Parathyroid adenoma (tissue), 2 donors: ENCODE measurements at regions not wholly inside any gene's neighbourhood (a gene's known extent, or its start where the extent isn't known, plus 50 kb on each side); places are given as distances from the start of the nearest gene placed in this dataset.
A peak's percentile ranks its signal among the peaks of the same experiment; 100 is the strongest.

Experiments
- H2AFZ ChIP-seq: fragments of 300-600 bp; sonication (generic); one replicate; pipeline ENCODE4 v1.7.0; 2017; ENCODE audit warnings: antibody characterized with exemption, mild to moderate bottlenecking
- H3K27ac ChIP-seq: fragments of 300-600 bp; sonication (generic); one replicate; pipeline ENCODE4 v1.7.0; 2017
- H3K27me3 ChIP-seq: fragments of 300-600 bp; sonication (generic); one replicate; pipeline ENCODE4 v1.7.0; 2017; ENCODE audit warnings: low read length; ENCODE audit not compliant: control insufficient read depth, insufficient read depth
- H3K36me3 ChIP-seq: fragments of 300-600 bp; sonication (generic); one replicate; pipeline ENCODE4 v1.7.0; 2017; ENCODE audit warnings: low read length; ENCODE audit not compliant: control insufficient read depth, insufficient read depth
- H3K4me1 ChIP-seq: fragments of 300-600 bp; sonication (generic); one replicate; pipeline ENCODE4 v1.7.0; 2017; ENCODE audit warnings: control low read depth
- H3K4me2 ChIP-seq: fragments of 300-600 bp; sonication (generic); one replicate; pipeline ENCODE4 v1.7.0; 2017; ENCODE audit warnings: low read length
- H3K4me3 ChIP-seq: fragments of 300-600 bp; sonication (generic); one replicate; pipeline ENCODE4 v1.7.0; 2017; ENCODE audit warnings: low read depth, low read length
- H3K79me2 ChIP-seq: fragments of 300-600 bp; sonication (generic); one replicate; pipeline ENCODE4 v1.7.0; 2017; ENCODE audit warnings: control low read depth
- H3K9ac ChIP-seq: fragments of 300-600 bp; sonication (generic); one replicate; pipeline ENCODE4 v1.7.0; 2017; ENCODE audit warnings: mild to moderate bottlenecking
- H3K9me3 ChIP-seq: fragments of 300-600 bp; sonication (generic); one replicate; pipeline ENCODE4 v1.7.0; 2017; ENCODE audit warnings: low read length; ENCODE audit not compliant: control insufficient read depth
- CTCF ChIP-seq: fragments of 300-600 bp; sonication (generic); IDR thresholded peaks from one replicate; pipeline ENCODE4 v1.7.0; 2017; ENCODE audit warnings: antibody characterized with exemption, mild to moderate bottlenecking
- donor health status: primary hyperparathyroidism.

- Histone ChIP-seq H3K79me2 (no peaks in the 10 kb centered on the region), H3K4me1 (peaks cover 5% of the 10 kb centered on the region), H3K27me3 (peaks cover 3% of the 10 kb centered on the region), H3K9me3 (no peaks in the 10 kb centered on the region), H2AFZ (peak overlapping the region; percentile 77), H3K27ac (no peak overlapping the region), H3K9ac (no peak overlapping the region), H3K36me3 (no peaks in the 10 kb centered on the region), H3K4me2 (peak overlapping the region; percentile 55), H3K4me3 (peak overlapping the region; percentile 12)
- TF ChIP-seq CTCF, result no peak
Measured at GRCh38 chr12:11556682-11557081, 92.8 kb upstream of the ETV6 start.

- no peaks in the 10 kb centered on the region for H3K79me2 ChIP-seq
- H3K27me3 ChIP-seq, result no peaks in the 10 kb centered on the region
- TF ChIP-seq CTCF, result no peak
- H3K4me3 ChIP-seq, result no peak overlapping the region
- H3K4me1 ChIP-seq, result peaks cover 5% of the 10 kb centered on the region
- H3K9ac ChIP-seq, result no peak overlapping the region
- H3K36me3 ChIP-seq, result no peaks in the 10 kb centered on the region
- H2AFZ ChIP-seq, result no peak overlapping the region
- no peaks in the 10 kb centered on the region for H3K9me3 ChIP-seq
- no peak overlapping the region for H3K27ac ChIP-seq
- no peak overlapping the region for H3K4me2 ChIP-seq
Measured at GRCh38 chr12:11559626-11560340, 89.7 kb upstream of the ETV6 start.

GRCh38 chr12:11561411-11561810, 88.1 kb upstream of the ETV6 start:
- no peak for TF ChIP-seq CTCF
- H3K4me2 ChIP-seq, result no peak overlapping the region
- H3K4me3 ChIP-seq, result no peak overlapping the region
- H3K9ac ChIP-seq, result no peak overlapping the region
- no peaks in the 10 kb centered on the region for H3K27me3 ChIP-seq
- H3K27ac ChIP-seq, result no peak overlapping the region
- no peaks in the 10 kb centered on the region for H3K4me1 ChIP-seq
- H3K9me3 ChIP-seq, result no peaks in the 10 kb centered on the region
- no peak overlapping the region for H2AFZ ChIP-seq
- no peaks in the 10 kb centered on the region for H3K79me2 ChIP-seq
- no peaks in the 10 kb centered on the region for H3K36me3 ChIP-seq

GRCh38 chr12:11563785-11564739, 85.4 kb upstream of the ETV6 start:
- Histone ChIP-seq H3K36me3 (no peaks in the 10 kb centered on the region), H3K79me2 (no peaks in the 10 kb centered on the region), H3K4me3 (no peak overlapping the region), H3K9me3 (no peaks in the 10 kb centered on the region), H3K4me2 (no peak overlapping the region), H3K27me3 (no peaks in the 10 kb centered on the region), H3K9ac (no peak overlapping the region), H3K27ac (no peak overlapping the region), H2AFZ (no peak overlapping the region), H3K4me1 (no peaks in the 10 kb centered on the region)
- TF ChIP-seq CTCF, result no peak
